ENCODE measurements at regions not wholly inside any gene's neighbourhood (a gene's known extent, or its start where the extent isn't known, plus 50 kb on each side); places are given as distances from the start of the nearest gene placed in this dataset.

DNA sequence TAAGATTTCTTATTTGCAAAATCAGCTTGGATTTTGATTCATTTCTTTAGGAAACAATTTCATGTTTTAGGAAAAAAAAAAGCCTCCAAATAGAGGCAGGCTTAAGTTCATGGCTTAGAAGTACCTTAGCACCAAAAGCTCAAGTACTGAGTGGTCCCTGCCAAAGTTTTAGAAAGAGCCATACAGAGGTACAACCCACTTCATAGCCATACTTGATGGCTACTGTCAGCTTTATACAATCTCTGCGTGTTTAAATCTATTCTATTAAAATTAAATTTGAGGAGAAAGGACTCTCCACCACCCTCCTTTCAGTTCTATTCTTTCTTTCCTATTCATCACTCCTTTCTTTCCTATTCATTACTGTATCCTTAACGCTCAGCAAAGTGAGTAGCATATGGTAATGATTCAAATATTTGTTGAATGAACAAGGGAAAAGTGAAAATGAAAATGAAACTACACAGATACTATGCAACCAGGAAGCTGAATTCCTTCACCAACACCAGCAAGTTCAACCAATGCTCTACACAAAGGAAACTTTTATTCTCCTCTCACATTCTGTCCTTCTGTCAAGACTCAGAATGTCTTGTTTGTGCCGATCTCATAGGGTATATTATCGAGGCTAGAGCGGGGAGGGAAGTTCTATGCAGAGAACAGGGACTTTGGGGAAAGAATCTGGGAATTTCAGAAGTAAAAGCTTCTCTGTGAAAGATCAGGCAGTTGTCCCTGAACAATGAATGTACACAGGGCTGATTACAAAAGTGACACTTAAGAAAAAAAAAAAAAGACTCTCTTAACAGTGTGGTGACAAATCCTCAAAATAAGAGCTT lies 138.6 kb upstream of the SPEF2 start:
- intact Hi-C loops (cut with micrococcal nuclease), result loop anchor here (10.0 kb wide), 1 partner anchor 296 kb away; no protein-coding TSS in a partner anchor

DNA sequence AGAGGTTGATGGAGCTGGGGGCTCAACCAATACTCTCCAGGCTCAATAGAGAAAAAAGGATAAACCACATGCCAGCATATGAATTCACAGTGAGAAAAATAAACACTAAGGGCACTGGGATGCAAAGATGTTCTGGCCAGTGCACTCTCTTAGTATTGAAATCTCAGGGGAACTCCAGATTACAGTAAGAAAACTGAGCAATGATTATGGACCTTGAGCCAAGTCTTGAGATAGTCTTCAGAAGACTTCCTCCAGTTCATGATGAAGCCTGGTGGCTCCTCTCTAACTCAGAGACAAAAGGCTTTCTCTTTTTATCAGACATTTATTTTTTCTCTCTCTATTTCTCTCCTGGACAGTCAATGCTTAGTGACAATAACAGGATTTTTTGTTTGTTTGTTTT lies 139.8 kb upstream of the SPEF2 start:
- intact Hi-C loops (cut with micrococcal nuclease), result loop anchor here (10.0 kb wide), 1 partner anchor 297 kb away; no protein-coding TSS in a partner anchor

DNA sequence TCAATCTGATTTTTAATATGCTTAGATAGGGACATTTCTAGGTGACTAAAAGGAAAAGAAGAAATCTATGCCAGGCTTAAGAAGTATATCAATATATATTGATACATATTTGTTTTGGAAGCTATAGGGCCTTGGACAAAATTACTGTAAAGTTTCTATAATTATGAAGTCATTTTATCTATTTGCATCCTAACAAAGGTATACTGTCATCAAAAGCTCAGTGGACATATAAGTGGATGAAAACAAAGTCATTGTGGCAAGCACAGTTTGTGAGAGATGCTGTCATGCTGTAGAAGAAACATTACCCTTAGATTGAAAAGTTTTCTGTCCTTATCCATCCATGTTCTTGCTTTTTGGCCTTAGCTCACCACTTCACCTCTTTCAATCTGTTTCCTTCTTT lies 140.3 kb upstream of the SPEF2 start:
- intact Hi-C loops (cut with micrococcal nuclease), result loop anchor here (10.0 kb wide), 1 partner anchor 297 kb away; no protein-coding TSS in a partner anchor

DNA sequence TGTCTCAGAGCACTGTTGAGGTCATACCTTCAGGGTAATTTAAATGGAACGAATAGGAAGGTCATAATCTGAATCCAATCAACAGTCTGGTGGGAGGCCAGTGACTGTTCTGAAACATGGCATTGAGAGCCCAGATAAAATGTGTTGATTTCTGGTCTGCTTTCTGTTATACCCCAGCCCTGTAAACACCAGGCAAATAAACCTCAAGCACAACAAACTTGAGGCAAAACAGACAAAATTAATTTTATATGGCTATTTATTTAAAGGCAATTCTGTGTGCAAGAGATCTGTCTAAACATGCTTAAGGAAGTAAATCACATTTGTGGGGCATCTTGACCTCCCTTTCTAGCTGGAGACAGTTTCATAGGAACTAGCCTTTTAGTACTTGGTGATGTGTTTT lies 140.9 kb upstream of the SPEF2 start:
- intact Hi-C loops (cut with micrococcal nuclease), result loop anchor here (10.0 kb wide), 1 partner anchor 298 kb away; no protein-coding TSS in a partner anchor

DNA sequence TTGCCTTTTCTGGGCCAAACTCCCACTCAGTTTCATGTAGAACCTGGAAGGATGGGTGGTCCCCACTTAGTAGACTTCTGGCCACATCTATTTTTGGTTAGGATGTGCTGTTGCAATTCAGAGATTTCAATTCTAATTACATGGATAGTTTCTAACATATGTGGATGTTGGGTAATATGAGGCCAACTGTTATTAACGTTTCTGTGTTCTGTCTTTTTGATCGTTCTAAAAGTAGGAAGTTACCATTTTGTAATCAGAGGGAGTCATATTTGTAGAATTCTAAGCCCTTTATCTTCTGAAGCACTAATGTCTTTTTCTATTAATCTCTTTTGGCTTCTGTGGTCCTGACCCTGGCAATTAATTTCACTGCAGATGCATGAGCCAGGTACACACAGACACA lies 141.6 kb upstream of the SPEF2 start:
- intact Hi-C loops (cut with micrococcal nuclease), result loop anchor here (10.0 kb wide), 1 partner anchor 299 kb away; no protein-coding TSS in a partner anchor

DNA sequence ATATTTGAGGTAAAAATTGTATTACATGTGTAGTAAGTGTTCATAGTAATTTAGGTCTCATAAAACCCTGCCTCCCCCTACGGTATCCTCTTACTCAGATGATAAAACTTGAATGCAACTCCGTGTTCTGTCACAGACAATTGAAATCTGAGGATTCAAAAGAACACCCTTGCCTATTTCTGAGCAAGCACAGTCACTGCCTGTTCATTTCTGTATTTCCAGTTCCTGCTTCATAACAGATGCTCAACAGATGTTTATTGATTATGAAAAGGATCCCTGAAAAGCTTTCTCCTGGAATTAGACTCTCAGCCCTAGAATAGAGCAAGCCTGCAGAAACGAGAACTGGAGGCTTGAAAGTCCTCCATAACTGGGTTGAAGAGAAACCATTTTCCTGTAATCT lies 144.1 kb upstream of the SPEF2 start:
- intact Hi-C loops (cut with micrococcal nuclease), result loop anchor here (10.0 kb wide), 1 partner anchor 301 kb away; no protein-coding TSS in a partner anchor

DNA sequence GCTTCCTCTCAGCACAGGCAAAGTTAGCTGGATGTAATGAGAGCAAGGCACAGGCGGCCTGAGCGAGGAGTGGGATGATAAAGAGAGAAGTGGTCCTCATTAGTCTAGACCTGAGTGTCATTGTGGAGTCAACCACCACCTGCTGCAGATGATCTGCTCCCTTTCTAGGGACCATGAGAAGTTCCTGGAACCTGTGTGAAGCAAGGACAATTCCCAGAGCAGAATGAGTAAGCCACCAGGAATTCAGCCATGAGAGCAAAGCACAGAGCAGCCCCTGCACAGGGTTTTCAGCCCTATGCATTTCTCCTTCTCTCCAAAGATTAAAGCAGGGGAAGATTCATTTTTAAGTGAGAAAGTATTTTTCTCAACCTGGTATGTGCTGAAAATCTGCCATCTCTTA lies 146.8 kb upstream of the SPEF2 start:
- intact Hi-C loops (cut with micrococcal nuclease), result loop anchor here (10.0 kb wide), 1 partner anchor 304 kb away; no protein-coding TSS in a partner anchor

DNA sequence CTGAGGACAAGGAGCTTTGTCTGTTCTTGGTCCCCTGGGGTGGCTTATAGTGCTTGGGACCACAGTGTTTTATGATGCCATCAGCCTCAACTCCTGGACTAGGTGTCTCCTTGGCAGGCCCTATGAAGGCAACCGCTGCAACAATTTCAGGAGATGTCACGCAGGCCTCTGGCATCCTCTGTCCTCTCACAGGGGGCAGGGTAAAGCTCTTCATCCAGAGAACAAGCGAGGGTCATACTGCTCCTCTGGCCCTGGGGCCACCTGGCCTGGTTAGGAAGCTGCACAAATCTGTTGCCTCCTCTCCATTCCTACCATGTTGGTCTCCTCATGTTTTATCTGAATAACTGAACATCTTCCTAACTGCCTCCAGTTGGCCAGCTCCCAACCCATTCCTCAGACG lies 148.9 kb upstream of the SPEF2 start:
- intact Hi-C loops (cut with micrococcal nuclease), result no loop called here

DNA sequence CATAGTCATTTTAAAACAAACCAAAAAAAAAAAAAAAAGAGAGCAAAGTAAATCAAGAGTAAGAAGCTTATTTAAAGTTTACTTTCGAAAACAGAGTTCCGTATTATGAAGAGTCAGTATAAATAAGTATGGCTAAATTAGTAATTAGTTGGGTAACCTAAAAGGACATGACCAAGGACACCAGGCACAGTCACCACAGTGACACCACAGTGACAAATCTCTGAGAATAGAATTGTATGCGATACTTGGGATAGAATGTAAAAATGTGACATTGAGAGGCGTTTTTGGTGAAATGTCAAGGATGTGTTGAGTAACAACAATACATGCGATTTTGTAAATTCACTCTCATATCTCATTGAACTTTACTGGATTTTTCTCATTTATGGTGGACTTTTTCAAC lies 150.9 kb upstream of the SPEF2 start:
- intact Hi-C loops (cut with micrococcal nuclease), result no loop called here

DNA sequence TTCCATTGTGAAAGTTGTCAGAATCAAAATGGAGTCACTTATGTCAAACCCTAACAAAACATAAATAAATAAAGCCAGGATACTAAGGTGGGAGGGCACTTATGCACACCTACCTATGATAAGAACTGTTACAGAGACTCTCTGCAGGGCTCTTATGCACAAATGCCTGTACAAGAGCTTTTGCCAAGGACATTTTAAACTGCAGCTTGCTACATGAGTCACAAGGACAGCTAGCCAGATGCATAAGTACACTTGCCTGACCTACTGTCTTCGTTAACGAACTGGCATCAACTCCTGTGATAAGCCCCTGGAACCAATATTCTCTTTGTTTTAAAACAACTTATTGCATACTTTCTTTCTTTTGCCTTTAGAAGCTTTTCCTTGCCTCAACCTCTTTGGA lies 152.9 kb upstream of the SPEF2 start:
- intact Hi-C loops (cut with micrococcal nuclease), result no loop called here

DNA sequence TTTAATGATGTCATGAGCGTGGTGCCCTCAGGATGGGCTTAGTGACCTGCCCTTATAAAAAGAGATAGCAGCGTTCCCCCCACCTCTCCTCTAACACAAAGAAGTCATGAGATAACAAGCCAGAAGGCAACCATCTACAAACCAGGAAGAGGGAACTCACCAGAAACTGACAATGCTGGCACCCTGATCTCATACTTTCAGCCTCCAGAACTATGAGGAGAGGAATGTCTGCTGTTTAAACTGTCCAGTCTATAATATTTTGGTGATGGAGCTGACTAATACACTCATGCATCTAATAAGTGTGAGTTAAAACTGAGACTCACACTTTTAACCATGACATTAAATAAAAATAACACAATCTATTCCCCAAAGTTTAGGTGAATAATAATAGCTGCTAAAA lies 156.1 kb upstream of the SPEF2 start:
- intact Hi-C loops (cut with micrococcal nuclease), result no loop called here

DNA sequence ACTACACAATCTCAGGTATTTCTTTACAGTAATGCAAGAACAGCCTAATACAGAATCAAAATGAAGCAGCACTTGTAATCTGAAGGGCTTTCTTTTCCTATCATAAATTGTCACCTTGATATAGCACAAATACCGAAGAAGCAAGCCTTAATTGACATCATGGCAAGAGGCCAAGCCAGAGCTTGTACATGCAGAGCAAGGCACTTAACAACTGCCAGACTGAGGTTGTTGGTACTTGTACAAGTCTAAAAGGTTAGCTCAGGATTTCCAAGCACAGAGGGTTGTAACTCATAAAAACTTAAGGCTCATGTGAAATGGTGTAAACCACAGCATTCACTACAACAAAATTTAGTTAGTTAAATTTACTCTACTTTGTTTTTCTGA lies 158.8 kb upstream of the SPEF2 start:
- intact Hi-C loops (cut with micrococcal nuclease), result no loop called here

DNA sequence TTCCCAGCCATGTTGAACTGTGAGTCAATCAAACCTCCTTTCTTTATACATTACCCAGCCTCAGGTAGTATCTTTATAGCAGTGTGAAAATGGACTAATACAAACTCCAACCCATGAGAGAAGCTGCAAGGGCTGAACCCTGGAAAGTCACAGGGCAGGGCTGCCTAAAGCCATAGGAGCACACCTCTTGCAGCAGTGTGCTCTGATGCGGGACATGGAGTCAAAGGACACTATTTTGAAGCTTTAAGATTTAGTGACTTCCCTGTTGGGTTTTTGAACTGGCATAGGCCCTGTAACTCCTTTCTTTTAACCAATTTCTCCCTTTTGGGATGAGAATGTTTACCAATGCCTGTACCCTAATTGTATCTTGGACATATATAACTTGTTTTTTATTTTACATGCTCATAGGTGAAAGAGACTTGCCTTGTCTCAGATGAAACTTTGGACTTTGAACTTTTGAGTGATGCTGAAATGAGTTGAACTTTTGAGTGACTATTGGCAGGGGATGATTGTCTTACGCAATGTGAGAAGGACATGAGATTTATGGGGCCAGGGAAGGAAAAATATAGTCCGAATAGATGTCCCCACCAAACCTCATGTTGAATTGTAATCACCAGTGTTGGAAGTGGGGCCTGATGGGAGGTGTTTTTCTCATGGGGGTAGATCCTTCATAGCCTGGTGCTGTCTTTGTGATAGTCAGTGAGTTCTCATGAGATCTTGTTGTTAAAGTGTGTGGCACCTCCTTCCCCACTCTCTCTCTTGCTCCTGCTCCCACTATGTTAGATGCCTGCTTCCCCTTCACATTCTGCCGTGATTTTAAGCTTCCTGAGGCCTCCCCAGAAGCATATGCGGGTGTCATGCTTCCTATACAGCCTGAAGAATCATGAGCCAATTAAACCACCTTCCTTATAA lies 159.5 kb upstream of the SPEF2 start:
- intact Hi-C loops (cut with micrococcal nuclease), result no loop called here

DNA sequence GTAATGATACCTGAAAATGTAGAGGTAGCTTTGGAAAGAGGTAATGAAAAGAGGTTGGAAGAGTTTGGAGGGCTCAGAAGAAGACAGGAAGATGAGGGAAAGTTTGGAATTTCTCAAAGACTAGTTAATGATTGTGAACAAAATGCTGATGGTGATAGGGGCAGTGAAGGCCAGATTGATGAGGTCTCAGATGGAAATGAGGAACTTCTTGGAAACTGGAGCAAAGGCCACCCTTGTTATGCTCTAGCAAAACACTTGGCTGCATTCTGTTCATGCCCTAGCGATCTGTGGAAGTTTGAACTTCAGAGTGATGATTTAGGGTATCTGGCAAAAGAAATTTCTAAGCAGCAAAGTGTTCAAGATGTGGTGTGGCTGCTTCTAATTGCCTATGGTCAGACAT lies 161.2 kb upstream of the SPEF2 start:
- intact Hi-C loops (cut with micrococcal nuclease), result no loop called here

DNA sequence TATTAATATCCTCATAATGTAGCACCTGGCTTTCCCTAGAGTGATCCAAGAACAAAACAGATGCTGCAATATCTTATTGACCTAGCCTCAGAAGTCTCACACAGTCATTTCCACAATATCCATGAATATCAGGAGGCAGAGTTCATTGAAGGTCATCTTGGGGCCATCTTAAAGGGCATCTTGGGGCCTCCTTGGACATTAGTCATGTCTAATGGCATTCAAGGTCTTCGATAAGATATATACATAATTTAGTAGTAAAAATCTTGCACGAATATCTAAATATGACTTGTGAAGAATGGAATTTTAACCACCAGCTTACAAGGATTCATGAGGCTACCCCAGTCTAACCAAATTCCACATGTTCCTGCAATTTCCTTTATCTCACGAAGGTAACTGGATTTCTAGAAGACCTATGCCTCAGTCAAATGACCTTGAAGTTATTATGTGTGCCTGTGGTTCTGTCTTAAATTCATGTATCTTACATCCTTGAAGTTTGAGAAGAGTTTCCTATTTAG lies 163.6 kb upstream of the SPEF2 start:
- intact Hi-C loops (cut with micrococcal nuclease), result no loop called here

DNA sequence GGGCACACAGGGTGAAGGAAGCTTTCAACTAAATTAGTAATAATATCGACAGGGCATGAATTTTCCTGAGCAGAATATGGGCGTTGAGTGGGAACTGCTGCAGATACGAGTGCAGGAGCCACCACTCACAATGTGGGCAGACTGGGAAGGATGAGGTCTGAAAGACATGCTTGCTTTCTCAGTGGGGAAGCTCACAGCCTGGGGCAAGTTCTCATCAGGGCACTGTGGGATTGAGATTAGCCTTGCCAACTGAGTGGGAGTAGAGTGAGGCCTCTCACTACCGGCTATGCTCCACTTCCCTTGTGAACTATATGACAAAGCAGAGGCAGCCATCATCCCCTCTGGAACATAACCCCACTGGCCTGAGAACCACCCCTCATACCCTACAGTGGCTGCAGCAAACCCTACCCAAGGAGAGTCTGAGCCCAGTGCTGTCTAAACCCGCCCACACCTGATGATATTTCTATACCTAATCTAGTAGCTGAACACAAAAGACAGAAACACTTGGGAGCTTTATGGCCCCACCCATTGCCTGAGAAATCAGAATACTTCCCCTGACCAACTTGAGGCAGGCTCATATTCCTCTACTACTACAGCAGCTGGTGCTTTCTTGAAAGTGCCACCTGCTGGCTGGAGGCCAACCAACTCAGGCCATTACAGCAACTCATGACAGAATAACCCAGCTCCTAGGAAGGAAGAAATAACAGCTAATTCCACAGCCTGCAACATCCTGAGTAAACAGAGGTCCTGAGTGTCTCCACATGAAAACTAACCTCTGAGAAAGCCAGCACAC lies 173.7 kb upstream of the SPEF2 start:
- intact Hi-C loops (cut with micrococcal nuclease), result no loop called here

DNA sequence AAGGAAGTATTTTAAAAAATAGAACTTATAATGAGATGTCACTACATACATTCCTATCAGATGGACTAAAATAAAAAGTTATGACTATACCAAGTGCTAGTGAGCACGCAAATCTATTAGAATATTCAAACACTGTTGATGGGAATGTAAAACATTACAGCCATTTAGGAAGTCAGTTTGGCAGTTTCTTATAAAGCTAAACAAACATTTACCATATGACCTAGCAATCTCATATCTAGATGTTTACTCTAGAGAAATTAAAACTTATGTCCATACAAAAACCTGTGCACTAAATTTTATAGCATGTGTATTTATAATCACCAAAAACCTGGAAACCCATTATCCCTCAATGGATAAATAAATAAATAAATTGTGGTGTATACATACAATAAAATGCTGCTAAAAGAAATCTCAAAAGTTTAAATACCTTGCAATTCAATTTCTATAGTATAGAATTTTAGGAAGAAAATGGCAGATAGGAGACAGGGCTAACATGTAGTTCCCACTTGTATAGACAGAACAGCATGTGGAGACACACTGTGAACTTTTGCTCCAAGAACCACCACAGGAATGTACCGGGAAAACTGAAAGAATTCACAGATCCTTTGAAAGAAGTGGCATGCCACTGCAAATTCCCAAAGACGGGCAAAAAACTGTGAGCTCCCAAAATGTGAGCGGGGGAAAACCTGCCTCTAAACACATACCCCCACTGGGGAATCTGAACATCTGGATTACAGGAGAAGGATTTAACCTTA lies 174.6 kb upstream of the SPEF2 start:
- intact Hi-C loops (cut with micrococcal nuclease), result no loop called here

DNA sequence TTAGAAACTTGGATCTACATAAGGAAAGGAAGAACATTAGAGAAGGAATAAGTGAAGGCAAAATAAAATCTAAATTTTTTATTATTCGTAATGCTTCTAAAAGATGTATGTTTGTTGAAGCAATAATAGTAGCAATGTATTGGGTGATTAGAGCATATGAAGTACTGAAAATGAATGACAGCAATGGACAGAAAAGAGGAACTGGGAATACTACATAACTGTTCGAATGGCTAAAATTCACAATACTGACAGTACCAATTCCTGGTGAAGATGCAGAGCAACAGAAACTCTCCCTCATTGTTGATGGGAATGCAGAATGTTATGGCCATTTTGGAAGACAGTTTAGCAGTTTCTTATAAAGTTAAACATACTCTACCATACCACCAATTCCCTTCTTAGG lies 177.3 kb upstream of the SPEF2 start:
- intact Hi-C loops (cut with micrococcal nuclease), result no loop called here

DNA sequence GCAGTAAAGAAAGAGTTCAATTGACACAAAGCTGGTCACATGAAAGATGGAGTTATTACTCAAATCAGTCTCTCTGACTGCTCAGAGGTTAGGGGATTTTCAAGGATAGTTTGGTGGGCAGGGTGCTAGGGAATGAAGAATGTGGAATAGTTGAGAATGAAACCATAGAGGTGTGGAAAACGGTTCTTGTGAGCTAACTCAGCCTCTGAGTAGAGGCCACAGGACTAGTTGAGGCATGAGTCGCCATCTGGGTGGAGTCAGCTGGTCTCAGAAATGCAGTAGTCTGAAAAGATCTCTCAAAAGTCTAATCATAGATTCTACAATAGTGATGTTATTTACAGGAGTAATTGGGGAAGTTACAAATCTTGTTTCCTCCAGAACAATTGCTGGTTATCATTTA lies 178.9 kb upstream of the SPEF2 start:
- intact Hi-C loops (cut with micrococcal nuclease), result no loop called here

DNA sequence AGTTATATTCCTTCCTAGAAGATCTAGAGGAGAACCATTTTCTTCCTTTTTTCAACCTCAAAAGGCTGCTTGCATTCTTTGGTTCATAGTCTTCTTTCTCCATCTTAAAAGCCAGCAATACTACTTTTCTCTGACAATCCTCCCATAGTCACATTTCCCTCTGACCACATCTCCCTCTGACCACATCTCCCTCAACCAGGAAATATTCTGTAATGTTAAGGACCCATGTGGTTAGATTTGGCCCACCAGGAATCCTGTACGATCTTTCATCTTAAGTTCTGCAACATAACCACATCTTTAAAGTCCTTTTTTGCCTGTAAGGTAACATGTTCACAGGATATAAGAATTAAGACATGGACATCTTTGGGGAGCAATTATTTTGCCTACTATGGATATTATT lies 179.4 kb upstream of the SPEF2 start:
- intact Hi-C loops (cut with micrococcal nuclease), result no loop called here
